H1 (cell line): ENCODE measurements at regions not wholly inside any gene's neighbourhood (a gene's known extent, or its start where the extent isn't known, plus 50 kb on each side); places are given as distances from the start of the nearest gene placed in this dataset.

Source experiments
- BRCA1 ChIP-seq: IDR thresholded peaks from 2 replicates; pipeline ENCODE4 v1.6.1; 2012; ENCODE audit warnings: low read depth, low read length, improper control_type of control experiment
- TF ChIP-seq, protein P1 (sequence below): fragments of 300-600 bp; sonication (generic); IDR thresholded peaks from 2 replicates; pipeline ENCODE4 v1.7.1; 2012; ENCODE audit warnings: low read length, moderate library complexity, mild to moderate bottlenecking, inconsistent platforms; ENCODE audit not compliant: insufficient replicate concordance
- TF ChIP-seq, protein P2 (sequence below): IDR thresholded peaks from 2 replicates; pipeline ENCODE4 v1.6.1; 2012; ENCODE audit warnings: low read length, inconsistent platforms

DNA sequence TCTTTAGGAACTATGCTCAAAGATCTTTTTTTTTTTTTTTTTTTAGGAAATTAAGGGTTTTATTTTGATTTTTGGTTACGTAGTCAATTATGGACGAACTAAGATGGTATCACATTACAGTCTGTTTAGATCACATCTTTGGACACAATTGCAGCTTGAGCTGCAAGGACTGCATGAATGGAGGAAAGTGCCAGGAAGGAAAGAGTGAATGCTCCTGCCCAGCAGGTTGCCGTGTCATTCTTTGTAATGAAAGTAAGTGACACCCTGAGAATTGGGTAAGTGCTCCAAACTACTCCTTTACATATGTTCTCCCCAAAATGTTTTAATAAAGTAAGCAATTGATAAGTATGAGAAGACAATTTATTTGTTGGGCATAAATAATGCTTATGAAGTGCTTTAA is 716.5 kb upstream of the GOLIM4 start (continued):
- TF ChIP-seq, protein P1, sequence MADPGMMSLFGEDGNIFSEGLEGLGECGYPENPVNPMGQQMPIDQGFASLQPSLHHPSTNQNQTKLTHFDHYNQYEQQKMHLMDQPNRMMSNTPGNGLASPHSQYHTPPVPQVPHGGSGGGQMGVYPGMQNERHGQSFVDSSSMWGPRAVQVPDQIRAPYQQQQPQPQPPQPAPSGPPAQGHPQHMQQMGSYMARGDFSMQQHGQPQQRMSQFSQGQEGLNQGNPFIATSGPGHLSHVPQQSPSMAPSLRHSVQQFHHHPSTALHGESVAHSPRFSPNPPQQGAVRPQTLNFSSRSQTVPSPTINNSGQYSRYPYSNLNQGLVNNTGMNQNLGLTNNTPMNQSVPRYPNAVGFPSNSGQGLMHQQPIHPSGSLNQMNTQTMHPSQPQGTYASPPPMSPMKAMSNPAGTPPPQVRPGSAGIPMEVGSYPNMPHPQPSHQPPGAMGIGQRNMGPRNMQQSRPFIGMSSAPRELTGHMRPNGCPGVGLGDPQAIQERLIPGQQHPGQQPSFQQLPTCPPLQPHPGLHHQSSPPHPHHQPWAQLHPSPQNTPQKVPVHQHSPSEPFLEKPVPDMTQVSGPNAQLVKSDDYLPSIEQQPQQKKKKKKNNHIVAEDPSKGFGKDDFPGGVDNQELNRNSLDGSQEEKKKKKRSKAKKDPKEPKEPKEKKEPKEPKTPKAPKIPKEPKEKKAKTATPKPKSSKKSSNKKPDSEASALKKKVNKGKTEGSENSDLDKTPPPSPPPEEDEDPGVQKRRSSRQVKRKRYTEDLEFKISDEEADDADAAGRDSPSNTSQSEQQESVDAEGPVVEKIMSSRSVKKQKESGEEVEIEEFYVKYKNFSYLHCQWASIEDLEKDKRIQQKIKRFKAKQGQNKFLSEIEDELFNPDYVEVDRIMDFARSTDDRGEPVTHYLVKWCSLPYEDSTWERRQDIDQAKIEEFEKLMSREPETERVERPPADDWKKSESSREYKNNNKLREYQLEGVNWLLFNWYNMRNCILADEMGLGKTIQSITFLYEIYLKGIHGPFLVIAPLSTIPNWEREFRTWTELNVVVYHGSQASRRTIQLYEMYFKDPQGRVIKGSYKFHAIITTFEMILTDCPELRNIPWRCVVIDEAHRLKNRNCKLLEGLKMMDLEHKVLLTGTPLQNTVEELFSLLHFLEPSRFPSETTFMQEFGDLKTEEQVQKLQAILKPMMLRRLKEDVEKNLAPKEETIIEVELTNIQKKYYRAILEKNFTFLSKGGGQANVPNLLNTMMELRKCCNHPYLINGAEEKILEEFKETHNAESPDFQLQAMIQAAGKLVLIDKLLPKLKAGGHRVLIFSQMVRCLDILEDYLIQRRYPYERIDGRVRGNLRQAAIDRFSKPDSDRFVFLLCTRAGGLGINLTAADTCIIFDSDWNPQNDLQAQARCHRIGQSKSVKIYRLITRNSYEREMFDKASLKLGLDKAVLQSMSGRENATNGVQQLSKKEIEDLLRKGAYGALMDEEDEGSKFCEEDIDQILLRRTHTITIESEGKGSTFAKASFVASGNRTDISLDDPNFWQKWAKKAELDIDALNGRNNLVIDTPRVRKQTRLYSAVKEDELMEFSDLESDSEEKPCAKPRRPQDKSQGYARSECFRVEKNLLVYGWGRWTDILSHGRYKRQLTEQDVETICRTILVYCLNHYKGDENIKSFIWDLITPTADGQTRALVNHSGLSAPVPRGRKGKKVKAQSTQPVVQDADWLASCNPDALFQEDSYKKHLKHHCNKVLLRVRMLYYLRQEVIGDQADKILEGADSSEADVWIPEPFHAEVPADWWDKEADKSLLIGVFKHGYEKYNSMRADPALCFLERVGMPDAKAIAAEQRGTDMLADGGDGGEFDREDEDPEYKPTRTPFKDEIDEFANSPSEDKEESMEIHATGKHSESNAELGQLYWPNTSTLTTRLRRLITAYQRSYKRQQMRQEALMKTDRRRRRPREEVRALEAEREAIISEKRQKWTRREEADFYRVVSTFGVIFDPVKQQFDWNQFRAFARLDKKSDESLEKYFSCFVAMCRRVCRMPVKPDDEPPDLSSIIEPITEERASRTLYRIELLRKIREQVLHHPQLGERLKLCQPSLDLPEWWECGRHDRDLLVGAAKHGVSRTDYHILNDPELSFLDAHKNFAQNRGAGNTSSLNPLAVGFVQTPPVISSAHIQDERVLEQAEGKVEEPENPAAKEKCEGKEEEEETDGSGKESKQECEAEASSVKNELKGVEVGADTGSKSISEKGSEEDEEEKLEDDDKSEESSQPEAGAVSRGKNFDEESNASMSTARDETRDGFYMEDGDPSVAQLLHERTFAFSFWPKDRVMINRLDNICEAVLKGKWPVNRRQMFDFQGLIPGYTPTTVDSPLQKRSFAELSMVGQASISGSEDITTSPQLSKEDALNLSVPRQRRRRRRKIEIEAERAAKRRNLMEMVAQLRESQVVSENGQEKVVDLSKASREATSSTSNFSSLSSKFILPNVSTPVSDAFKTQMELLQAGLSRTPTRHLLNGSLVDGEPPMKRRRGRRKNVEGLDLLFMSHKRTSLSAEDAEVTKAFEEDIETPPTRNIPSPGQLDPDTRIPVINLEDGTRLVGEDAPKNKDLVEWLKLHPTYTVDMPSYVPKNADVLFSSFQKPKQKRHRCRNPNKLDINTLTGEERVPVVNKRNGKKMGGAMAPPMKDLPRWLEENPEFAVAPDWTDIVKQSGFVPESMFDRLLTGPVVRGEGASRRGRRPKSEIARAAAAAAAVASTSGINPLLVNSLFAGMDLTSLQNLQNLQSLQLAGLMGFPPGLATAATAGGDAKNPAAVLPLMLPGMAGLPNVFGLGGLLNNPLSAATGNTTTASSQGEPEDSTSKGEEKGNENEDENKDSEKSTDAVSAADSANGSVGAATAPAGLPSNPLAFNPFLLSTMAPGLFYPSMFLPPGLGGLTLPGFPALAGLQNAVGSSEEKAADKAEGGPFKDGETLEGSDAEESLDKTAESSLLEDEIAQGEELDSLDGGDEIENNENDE, result peak; percentile 76
- TF ChIP-seq BRCA1, result no peak
- TF ChIP-seq, protein P2, sequence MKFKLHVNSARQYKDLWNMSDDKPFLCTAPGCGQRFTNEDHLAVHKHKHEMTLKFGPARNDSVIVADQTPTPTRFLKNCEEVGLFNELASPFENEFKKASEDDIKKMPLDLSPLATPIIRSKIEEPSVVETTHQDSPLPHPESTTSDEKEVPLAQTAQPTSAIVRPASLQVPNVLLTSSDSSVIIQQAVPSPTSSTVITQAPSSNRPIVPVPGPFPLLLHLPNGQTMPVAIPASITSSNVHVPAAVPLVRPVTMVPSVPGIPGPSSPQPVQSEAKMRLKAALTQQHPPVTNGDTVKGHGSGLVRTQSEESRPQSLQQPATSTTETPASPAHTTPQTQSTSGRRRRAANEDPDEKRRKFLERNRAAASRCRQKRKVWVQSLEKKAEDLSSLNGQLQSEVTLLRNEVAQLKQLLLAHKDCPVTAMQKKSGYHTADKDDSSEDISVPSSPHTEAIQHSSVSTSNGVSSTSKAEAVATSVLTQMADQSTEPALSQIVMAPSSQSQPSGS, result no peak
